HG02943 (cell line): ENCODE measurements at regions not wholly inside any gene's neighbourhood (a gene's known extent, or its start where the extent isn't known, plus 50 kb on each side); places are given as distances from the start of the nearest gene placed in this dataset.

Experiments
- ATAC-seq: cut with Tn5 transposase; IDR thresholded peaks from one replicate; pipeline ENCODE4 v1.9.1; 2021; ENCODE audit warnings: mild to moderate bottlenecking, low read depth, moderate library complexity; ENCODE audit not compliant: unreplicated experiment

DNA sequence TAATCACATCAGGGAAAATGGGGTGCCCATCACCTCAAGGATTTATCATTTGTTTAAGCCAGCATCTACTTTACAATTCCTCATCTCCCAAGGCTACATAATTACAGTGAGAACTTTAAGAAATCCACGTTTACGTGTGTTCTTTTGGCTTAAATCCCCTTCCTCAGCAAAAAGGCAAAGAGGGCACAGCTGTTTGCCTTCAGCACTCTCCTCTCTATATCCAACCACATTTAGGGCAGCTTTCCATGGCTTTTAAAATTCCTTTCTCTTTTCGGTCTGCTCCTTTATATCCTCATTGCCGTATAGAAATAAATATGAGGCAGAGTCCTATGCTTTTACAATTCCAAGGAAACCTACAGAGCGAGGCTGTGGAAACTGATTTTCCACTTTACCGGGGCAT lies 175.9 kb downstream of the EMP1 start:
- no peak for ATAC-seq

DNA sequence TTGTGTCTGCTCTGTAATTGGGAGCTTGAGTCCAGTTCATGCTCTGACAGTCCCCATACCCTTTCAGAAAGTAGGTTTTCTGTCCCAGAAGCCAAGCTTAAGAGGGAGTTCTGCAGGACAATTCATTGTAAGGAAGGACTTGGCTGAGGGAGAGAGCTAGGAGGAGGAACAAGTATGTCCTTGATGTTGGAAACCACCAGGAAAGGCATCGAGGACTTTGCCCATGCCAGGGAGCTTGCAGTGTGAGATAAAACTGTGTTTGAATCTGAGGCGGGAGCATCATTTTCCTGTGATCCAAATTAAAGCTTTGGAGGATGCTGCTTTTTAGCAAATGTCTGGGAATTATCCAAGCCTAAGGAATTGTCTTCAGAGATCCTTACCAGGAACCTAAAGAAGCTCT lies 175.3 kb downstream of the EMP1 start:
- ATAC-seq, result no peak

DNA sequence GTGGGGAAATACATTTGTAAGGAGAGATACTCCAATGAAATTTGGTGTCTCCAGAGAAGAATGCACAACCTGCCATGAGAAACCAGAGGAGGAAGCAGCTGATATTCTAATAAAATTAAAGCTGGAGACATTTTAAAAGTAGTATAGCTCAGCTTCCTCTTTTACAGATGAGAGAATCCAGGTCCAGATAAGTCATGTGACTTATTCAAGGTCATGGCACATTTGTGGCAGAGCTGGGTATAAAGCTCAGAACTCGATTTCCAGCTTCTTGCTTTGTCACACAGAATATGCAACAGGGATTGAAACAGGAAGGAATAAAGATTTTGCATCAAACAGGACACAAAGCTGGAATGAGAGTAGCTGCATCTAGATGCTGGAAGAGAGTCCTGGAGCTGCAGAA lies 174.8 kb downstream of the EMP1 start:
- ATAC-seq, result no peak

DNA sequence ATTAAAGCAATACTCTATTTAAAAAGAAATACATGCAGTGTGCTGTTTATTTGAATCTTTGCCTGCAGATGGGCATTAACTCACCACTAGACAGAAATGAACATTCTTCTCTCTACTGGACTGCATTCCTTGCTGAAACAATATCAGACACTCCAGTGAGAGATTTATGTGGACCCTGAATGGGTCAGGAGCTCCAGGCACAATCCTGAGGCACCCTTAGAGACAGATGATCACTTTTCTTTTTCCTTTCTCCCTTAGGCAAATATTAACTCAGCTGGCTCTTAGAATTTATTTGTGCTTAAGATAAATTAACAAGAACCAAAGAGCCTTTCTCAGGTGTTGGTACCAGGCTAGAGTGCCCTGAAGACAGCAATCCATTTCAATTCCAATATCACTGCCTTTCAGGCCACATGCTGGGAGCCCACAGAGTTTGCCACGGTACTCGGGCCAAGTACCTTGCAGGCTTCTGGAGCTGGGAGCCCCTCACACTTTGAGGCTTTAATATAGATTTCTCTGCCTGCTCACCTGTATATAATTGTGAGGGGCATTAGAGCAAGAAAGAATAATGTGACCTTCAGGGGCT lies 173.0 kb downstream of the EMP1 start:
- ATAC-seq, result no peak

DNA sequence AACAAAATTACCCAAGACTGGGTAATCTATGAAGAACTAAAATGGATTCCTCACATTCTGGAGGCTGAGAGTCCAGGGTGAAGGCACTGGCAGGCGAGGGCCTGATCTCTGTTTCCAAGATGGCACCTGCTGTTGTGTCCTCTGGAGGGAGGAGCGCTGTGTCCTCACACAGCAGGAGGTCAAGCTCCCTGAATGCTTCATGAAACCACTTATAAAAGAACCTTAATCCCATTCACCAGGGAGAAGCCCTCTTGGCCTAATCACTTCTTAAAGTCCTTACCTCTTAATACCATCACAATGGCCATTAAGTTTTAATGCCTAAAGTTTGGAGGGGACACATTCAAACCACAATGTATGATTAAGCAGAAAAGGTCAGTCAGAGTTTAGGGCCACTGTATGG lies 172.4 kb downstream of the EMP1 start:
- ATAC-seq, result no peak

DNA sequence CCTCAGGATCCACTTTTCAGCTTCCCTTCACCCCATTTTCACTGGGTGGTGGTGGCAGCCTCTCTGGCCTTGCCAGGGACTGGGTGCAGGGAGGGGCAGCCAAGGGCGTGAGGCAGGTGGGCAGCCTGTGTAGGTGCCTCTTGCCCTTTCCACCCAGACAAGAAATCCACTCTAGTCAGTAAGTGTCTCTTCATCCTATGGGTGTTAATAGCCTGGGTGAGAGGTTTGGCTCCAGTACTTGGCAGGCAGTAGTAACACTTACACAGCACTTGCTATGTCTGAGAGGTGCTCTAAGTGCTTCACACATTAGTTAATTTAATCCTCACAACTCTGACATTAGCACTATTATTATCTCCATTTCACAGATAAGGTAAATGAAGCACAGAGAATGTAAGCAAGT lies 171.9 kb downstream of the EMP1 start:
- ATAC-seq, result no peak

DNA sequence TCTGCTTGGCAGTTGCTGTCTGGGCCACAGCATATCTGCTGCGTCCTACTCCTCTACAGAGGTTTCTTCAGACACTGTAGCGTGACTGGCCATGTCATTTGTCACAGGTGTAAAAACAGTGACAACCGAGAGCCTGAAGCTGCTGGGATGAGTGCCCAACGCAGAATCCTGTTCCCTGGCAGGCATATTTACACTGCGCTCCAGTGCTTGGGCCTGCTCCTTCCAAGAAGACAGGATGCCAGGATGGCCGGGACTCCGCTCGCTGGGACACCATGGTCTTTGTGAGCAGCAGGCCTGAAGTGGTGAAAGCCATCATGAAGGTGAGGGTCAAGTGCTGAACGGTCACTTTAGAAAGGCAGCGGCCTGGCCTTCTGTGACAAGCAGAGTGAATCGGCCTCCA lies 171.4 kb downstream of the EMP1 start:
- ATAC-seq, result no peak

DNA sequence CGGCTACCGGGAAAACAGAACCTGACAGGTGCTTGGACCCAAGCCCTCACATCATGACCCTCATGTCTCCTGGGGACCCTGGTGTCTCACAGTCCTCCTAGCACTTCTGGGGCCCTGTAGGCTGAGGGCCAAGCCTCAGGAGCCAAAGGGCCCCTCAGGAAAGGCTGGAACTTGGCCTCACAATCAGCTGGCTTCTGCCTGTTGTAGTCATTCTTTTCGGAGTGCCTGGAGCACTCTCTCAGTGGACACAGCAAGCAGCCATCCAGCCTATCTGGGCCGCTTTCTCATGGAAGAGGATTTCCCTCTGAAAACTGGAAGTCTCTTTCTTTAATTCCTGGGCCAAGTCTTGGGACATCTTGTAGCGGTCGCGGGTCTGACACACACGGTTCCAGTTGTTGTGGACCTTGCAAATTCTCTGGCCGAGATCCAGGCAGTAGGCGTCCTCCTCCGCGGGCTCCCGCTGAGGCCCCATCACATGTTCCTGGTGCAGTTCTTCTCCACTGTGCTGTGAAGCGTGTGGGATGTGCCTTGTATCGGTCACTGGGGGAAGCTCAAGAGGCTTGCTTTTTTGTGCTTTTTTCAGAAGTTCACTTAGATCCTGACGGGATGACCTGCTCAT lies 169.3 kb downstream of the EMP1 start:
- no peak for ATAC-seq

DNA sequence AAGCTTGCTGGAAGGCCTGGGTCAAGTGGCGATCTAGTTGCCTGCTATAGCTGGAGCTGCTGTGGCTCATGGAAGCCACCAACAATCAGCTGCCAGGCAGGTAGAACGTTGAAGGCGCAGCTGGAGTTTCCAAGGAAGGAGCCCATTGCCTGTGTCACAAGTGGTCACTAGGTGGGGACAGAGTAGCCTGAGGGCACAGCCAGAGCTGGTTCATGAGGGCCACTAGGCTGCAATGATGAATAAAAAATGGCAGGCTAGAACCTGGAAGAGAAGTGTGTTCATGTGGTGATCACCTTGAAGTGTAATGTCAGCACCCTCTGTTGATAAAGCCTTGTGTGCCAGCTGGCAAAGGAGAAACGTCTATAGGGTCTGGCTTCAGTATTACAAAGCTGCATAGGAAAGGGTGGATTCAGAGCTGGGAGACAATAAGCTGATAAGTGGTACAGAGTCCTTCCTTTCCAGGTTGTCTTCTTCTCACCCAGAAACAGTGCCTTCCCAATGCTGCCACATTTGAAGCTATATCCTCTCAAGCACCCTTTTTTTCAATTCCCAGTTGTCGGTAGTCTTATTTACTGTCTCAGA lies 165.8 kb downstream of the EMP1 start:
- no peak for ATAC-seq

DNA sequence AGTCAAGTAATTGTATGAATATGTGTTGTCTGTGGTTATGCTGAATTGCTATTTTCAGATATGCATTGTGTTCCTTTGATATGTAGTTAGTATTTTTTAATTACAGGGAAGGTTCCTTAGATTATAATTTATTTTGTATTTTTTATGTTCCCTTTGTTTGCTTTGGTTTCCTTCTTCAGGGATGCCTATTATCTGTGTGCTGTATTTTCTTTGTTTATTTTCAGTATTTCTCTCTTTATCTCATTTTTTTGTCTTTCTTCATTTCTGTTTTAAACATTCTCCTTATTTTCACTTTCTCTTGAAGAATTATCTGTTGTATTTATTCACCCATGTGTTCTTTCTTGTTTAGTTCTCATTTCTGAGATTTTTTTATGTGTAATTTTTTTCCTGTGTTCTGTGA lies 163.1 kb downstream of the EMP1 start:
- ATAC-seq, result no peak

DNA sequence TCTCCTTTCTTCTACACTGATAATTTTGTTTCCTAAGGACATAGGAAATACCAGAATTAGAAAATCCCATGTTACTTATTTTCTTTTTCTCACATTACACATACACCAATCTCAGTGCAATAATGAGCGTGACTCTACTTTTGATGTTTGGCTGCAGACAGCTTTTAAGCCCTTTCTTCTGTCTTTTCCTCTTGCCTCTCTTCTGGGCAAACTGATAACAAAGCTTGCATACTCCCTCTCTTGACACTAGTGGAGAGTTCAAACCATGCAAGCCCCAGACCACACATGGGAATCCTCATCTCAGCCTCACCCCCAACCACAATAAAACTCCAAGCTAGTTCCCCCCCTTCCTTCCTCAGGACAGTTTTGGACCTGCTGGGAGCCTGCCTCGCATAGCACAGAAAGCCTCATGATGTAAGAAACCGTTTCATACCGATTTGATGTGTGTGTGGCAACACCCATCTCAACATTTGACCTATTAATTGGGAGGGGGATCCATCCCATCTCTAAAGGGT lies 161.9 kb downstream of the EMP1 start:
- ATAC-seq, result no peak

DNA sequence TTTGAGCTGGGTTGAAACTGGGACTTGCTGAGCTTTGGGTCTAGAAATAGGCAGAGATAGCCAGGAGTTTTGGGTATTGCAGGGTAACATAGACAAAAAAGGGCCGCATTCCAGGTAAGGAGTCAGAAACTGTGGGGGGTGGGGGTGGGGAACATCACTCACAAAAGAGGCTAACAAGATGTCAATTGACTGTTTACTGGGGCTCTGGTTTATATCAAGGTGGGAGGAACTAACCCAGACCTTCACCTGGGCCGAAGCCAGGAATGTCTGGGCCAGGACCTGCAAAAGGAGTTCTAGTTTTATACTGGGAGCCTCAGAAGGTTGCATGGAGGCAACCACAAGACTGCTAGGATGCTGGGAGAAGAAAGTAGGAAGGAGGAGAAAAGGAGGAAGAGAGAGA lies 154.4 kb downstream of the EMP1 start:
- ATAC-seq, result no peak

DNA sequence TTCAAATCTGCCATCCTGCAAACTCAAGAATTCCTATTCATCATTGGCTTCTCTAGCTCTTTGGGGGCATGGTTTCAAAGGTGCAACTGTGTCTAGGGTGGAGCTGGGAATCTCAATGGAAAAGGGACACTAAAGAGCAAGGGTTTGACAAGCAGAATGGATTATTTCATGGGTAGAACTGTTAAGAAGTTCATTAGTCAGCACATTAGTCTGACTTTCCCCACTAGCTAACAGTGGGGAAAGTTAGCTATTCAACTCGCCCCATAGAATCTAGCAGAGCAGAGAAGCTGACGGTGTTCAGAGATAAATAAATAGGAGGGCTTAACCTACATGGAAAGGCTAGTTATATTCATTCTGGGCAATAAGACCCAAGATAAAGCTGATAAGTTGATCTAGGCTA lies 153.9 kb downstream of the EMP1 start:
- no peak for ATAC-seq

DNA sequence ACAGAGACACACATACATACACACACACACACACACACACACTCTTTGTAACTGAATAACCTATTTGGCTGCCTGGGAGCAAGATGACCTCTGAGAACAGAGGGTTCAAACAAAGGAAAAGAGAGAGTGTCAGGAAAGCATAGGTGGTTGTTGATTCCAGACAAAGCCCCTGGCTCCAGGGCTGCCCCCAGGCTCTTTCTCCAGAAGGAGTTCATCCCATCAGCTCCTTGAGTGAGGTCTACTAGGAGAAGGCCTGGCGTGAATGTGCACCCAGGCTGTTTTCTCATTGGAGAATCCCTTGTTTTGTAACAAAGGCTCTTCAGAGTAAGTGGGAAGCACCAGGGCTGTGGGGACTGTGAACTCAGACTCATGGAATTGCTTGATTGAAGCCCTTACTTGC lies 151.9 kb downstream of the EMP1 start:
- no peak for ATAC-seq

DNA sequence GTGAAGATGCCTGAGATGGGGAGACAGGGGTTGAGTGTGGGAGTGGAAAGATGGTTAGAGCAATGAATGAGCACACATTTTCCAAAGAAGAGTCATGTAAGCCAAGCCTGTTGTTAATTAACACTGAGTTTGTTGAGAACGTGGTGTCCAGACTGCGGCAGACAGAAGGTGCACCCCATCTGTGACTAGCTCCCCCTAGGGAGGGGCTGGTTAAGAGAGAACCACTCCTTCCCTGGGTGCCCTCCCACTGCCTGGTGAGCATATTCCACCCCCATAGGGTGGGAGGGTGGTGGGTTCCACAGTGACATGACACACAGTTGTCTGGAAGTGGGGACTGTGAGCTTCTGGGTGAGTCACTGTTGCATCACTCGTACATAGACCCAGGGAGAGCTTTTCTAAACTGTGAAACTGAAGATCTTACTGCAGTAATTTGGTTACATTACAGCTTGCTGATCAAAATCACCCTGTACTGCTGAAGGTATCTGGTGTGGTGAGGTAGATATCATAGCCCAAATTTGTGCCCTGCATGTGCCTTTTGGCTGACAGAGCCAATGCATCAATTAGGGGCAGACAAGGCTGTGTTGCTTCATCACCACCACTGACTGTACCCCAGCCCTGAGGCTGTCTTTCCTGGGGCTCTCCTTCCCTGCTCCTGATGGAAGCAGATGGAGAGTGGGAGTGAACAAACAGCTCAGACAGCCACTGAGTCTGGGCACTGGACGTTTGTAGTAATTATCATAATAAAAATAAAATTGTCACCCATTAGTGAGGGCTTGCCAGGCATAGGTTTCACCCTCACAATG lies 150.9 kb downstream of the EMP1 start:
- ATAC-seq, result no peak

DNA sequence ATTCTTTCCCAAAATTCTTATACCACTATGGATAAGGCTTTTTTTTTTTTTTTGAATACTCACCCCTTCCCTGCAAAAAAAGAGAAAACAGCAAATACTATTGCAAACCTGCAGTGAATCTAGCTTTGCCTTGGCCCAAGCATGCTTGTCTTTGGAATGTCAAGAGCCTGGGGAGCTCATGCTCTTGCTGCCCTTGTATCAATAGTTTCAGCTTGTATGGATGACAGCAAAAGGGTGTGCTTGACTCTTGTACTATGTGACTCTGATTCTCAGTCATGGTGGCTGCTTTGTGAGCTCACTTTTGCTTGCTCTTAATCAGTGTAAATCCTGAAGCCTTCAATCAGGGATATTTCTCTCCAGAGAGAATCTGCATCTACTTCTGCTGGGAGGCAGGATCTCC lies 149.2 kb downstream of the EMP1 start:
- ATAC-seq, result no peak

DNA sequence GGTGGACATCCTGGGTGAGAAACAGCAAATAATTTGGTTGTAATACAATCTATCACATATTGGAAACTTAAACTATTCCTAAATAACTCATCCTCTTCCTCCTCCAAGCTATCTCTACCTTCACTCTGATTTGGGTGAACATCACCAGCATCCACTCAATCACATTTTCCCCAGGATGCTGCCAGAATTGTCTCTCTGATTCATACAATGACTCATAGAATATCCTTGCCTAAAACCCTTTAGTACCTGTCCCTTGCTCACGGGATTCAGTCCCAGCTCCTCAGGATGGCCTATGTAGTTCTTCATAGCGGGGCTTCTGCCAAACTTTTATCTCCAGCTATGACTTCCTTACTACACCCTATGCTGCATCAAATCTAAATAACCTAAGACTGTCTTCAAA lies 146.8 kb downstream of the EMP1 start:
- no peak for ATAC-seq

DNA sequence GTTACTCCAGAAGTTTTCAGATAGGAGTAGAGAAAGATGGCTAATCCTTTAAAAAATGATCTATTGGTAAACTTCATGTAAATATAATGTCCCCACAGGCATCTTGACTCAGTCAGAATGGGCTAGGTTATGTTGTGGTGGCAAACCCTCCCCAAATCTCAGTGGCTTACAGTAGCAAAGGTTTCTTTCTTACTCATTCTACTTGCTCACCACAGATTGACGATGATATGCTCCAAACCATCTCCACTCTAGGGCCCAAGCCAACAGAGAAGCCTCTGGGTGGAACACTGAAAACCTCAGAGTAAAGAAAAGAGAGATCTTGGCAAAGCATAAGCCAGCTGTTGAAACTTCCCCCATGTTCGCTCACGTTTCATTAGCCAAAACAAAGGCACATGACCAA lies 146.4 kb downstream of the EMP1 start:
- no peak for ATAC-seq

DNA sequence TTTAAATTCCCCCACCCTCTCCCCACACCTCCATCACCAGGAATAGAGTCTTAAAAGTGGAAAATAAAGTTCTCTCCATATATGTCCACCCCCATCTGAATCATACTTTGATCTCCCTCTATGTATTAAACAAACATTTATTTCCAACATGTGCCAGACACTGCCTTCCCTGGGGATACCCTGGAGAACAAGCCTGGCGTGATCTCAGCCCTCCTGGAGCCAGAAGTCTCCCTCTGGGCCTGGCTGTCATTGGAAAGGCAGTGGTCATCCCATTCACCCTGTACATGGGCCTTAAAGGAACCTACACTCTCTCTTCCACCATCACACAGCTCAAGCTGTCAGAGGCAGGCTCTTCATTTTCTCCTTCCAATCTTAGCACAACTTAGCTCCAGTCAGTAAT lies 143.6 kb downstream of the EMP1 start:
- ATAC-seq, result no peak

DNA sequence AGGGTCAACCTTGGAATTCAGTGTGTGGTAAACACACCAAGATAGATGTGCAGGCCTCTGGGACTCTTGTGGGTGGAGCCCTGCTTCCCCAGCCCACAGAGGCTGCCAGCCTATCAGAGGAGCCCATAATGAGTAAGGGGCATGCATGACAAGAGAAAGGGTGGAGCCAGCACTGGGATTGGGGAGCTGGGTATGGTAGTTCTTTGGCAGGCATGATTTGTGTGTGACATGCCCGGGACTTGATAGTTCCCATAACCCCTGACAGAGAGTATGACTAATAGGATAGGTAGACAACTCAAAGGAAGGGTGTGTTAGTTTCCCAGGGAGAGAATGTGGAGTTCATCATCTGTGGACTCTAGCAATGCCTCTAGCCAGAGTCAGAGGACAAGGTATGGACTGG lies 143.0 kb downstream of the EMP1 start:
- ATAC-seq, result no peak

DNA sequence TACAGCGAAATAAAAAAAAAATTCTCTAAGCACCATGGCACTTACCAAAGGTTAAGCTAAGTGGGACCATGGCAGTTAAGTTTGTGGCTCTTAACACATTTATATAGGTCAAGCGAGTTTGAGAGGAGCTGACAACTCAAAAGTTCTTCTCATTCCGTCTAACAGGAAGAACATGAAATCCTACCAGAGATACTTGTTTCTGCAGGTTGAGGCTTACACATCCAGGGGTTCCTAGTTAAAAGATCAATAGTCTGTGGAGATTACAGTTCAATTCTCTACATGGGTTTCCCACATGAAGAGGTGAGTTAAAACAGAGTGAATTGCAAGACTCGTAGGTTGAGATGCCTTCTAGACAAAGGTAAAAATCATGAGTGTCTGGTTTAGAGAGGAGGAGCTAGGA lies 142.6 kb downstream of the EMP1 start:
- ATAC-seq, result no peak

DNA sequence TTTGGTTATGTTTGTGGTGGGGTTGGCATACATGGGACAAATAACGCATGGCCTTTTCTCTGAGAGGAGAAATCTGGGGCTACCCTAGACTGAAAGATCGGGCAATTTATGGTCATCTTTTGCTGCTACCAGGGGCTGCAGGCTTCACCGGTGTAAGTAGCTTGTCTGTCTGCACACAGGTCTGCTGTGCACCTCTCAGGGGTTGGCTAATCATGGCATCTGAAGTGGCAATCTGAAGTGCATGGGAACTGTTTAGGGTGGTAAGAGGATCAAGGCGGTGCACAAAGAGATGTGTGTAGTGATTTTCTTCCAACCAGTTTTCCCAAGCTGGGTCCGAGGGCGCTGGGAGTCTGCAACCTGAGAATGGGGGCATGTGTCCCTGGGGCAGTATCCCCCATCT lies 141.3 kb downstream of the EMP1 start:
- no peak for ATAC-seq
